ENCODE measurements at regions not wholly inside any gene's neighbourhood (a gene's known extent, or its start where the extent isn't known, plus 50 kb on each side); places are given as distances from the start of the nearest gene placed in this dataset.
"Not testable (repeated sequence)": the region's sequence is repeated elsewhere in the genome, so short reads cannot be mapped to it uniquely, and the experiment has no call there.

GRCh38 chr15:38788918-38789317 is 224.3 kb upstream of the RASGRP1 start:
- in situ Hi-C loops (cut with HindIII; ENCODE audit: low sequenced_read_pairs) = no loop called here
- no peak overlapping the region for H3K4me3 ChIP-seq (ENCODE audit: low read depth, low read length)
- DNase-seq (ENCODE audit: low read depth, low spot score) = no peak
- TF ChIP-seq CTCF (IDR thresholded peaks at IDR 0.05; ENCODE audit: low read depth, low read length) = no peak

- TF ChIP-seq CTCF (IDR thresholded peaks at IDR 0.05; ENCODE audit: low read depth, low read length) = no peak
- no peak for DNase-seq (ENCODE audit: low read depth, low spot score)
- in situ Hi-C loops (cut with HindIII; ENCODE audit: low sequenced_read_pairs) = no loop called here
Observed at GRCh38 chr15:38789566-38789965, 225.0 kb upstream of the RASGRP1 start.

GRCh38 chr15:38793206-38793810 is 228.7 kb upstream of the RASGRP1 start:
- in situ Hi-C loops (cut with HindIII; ENCODE audit: low sequenced_read_pairs) = no loop called here
- no peak for TF ChIP-seq CTCF (IDR thresholded peaks at IDR 0.05; ENCODE audit: low read depth, low read length)
- DNase-seq (ENCODE audit: low read depth, low spot score) = no peak
- H3K4me3 ChIP-seq (ENCODE audit: low read depth, low read length) = no peak overlapping the region

More at GRCh38 chr15:38789566-38789965, 225.0 kb upstream of the RASGRP1 start:
- no peak overlapping the region for H3K4me3 ChIP-seq (ENCODE audit: low read depth, low read length)

- in situ Hi-C loops (cut with HindIII; ENCODE audit: low sequenced_read_pairs) = no loop called here
- no peak for DNase-seq (ENCODE audit: low read depth, low spot score)
- no peak for TF ChIP-seq CTCF (IDR thresholded peaks at IDR 0.05; ENCODE audit: low read depth, low read length)
- no peak overlapping the region for H3K4me3 ChIP-seq (ENCODE audit: low read depth, low read length)
Observed at GRCh38 chr15:38795471-38796245, 231.0 kb upstream of the RASGRP1 start.

- no peak for TF ChIP-seq CTCF (IDR thresholded peaks at IDR 0.05; ENCODE audit: low read depth, low read length)
- H3K4me3 ChIP-seq (ENCODE audit: low read depth, low read length) = no peak overlapping the region
- in situ Hi-C loops (cut with HindIII; ENCODE audit: low sequenced_read_pairs) = no loop called here
- DNase-seq (ENCODE audit: low read depth, low spot score) = no peak
Observed at GRCh38 chr15:38796589-38796988, 232.0 kb upstream of the RASGRP1 start.

GRCh38 chr15:38797506-38797905 is 232.9 kb upstream of the RASGRP1 start:
- H3K4me3 ChIP-seq (ENCODE audit: low read depth, low read length); in situ Hi-C loops (cut with HindIII; ENCODE audit: low sequenced_read_pairs); DNase-seq (ENCODE audit: low read depth, low spot score): not testable (repeated sequence)

GRCh38 chr15:38799202-38799601 is 234.6 kb upstream of the RASGRP1 start:
- H3K4me3 ChIP-seq (ENCODE audit: low read depth, low read length); in situ Hi-C loops (cut with HindIII; ENCODE audit: low sequenced_read_pairs); DNase-seq (ENCODE audit: low read depth, low spot score): not testable (repeated sequence)

Data from astrocyte of the spinal cord (primary cell).